MM.1S (cell line): ENCODE measurements at regions not wholly inside any gene's neighbourhood (a gene's known extent, or its start where the extent isn't known, plus 50 kb on each side); places are given as distances from the start of the nearest gene placed in this dataset.

ENCODE experiments used
- EZH2 ChIP-seq: fragments of 300-600 bp; sonication (generic); optimal IDR thresholded peaks from 2 replicates; pipeline ENCODE3; 2017; ENCODE audit warnings: low read depth, mild to moderate bottlenecking, antibody characterized with exemption, low read length, mixed read lengths
- EZH2phosphoT487 ChIP-seq: fragments of 300-600 bp; sonication (generic); IDR thresholded peaks from 2 replicates; pipeline ENCODE4 v1.6.1; 2018; ENCODE audit warnings: antibody characterized with exemption, low read length
- TF ChIP-seq, protein P1 (sequence below): fragments of 300-600 bp; sonication (generic); IDR thresholded peaks from 2 replicates; pipeline ENCODE4 v1.5.1; 2016; ENCODE audit warnings: antibody characterized with exemption, low read length, mixed read lengths

DNA sequence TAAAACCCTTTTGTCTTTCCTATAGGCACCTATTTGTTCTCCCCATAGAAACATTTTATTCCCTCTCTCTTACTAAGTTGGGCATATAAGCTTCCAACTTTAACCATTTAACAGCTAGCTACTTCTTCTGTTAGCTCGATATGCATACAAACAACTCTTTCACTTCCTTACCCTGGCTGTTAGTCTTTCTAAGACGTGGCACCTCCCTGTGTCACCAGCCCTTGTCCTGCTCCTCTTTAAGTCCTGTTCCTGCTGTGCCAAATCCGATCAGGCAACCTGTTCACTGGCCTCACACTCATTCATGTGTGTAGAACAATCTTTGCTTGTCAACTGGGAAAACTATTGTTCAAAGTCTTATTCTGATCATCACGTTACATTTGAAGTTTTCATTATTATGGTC lies 1376.1 kb upstream of the TENM4 start:
- TF ChIP-seq, protein P1, sequence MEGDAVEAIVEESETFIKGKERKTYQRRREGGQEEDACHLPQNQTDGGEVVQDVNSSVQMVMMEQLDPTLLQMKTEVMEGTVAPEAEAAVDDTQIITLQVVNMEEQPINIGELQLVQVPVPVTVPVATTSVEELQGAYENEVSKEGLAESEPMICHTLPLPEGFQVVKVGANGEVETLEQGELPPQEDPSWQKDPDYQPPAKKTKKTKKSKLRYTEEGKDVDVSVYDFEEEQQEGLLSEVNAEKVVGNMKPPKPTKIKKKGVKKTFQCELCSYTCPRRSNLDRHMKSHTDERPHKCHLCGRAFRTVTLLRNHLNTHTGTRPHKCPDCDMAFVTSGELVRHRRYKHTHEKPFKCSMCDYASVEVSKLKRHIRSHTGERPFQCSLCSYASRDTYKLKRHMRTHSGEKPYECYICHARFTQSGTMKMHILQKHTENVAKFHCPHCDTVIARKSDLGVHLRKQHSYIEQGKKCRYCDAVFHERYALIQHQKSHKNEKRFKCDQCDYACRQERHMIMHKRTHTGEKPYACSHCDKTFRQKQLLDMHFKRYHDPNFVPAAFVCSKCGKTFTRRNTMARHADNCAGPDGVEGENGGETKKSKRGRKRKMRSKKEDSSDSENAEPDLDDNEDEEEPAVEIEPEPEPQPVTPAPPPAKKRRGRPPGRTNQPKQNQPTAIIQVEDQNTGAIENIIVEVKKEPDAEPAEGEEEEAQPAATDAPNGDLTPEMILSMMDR: no peak
- no peak for TF ChIP-seq EZH2phosphoT487
- TF ChIP-seq EZH2: no peak
